Mesenteric fat pad (tissue), 1 donor: ENCODE measurements at regions not wholly inside any gene's neighbourhood (a gene's known extent, or its start where the extent isn't known, plus 50 kb on each side); places are given as distances from the start of the nearest gene placed in this dataset.
"Not testable (repeated sequence)": the region's sequence is repeated elsewhere in the genome, so short reads cannot be mapped to it uniquely, and the experiment has no call there.

Source experiments
- DNase-seq: peaks from one replicate; pipeline ENCODE4 v3.0.0-alpha.2; 2020; ENCODE audit warnings: low spot score
- donor health status: DM: yes; HTN: yes; CAD: no.

DNA sequence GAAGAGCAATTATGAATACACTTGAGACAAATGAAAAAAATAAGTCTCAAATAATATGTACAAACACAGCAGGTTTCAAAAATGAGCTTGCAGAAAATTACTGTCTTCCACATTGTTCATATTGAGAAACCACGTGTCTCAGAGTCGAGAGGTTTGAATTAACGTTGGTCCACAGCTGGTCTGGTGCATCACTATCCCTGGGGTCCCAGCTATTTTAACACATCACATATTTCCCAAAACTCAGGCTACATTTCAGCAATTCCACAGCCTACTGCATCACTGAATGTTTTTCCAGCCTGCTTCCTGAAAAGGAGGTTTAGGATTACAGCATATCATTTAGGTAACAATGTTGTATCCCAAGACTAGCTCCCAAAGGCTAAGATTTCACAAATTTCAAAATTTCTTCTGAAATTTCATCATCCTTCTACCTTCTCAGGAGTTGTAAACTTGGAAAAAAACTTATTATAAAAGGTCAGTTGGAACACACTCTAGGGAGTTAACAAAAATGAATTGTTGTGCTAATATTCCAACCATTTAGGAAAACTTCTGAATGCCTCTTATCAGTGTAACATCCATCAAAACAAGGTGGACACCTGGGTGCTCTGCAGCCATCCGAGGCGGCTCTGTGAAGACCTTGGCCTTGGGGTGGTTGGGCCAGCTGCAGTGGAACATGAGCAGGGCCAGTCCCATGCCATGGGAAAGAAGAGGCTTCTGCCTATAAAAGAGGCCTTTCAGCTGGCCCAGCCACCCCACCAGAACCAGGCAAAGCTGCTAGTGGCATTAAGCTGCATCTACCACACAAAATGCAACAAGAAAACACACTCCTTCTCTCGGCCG lies 198.1 kb upstream of the RBBP8 start:
- DNase-seq, result no peak

DNA sequence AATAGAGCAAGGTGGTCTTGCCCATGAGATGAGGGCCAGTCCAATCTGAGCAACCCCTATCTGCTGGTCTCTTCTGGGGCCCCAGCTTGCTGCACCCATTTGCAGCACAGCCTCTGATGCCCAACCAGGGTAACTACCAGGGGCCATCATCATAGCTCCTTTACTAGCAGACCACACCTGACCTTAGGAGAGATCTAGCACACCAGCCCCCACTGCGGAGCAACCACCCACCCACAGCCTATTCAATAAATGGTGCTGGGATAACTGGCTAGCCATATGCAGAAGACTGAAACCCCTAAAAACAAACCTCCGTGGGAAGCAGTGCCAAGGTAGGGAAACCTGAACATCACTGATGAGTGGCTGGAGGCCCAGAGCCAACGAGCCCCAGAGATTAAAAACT lies 196.1 kb upstream of the RBBP8 start:
- DNase-seq, result no peak

DNA sequence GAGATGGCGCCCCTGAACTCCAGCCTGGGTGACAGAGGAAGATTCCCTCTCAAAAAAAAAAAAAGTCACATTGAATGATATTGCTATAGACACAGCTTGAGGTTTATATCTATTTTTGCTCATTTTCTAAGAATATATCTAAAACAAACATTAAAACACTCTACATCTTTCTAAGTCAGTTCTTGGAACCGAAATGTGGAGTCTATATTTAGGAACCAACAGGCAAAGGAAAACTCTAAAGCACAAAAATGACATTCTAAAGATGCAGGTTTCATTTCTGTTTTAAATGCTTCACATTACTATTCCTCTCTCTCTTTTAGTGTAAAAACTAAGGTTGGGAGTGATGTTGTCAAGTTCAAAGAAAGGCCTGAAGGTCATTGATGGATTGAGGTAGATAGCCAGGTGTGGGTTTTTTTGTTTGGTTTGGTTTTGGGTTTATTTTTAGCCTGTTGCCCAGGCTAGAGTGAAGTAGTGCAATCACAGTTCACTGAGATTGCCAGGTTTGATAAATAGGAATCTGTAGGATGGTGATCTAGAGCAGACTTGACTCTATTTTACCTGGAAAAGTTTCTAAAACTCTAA lies 194.0 kb upstream of the RBBP8 start:
- DNase-seq, result no peak

DNA sequence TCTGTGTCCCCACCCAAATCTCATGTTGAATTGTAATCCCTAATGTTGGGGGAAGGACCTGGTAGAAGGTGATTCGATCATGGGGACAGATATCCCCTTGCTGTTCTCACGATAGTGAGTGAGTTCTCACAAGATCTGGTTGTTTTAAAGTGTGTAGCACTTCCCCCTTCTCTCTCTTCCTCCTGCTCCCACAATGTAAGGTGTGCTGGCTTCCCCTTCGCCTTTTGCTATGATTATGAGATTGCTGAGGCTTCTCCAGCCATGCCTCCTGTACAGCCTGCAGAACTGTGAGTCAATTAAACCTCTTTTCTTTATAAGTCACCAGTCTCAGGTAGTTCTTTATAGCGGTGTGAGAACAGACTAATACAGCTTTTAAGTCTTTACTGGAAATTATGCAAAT lies 193.3 kb upstream of the RBBP8 start:
- DNase-seq, result no peak

DNA sequence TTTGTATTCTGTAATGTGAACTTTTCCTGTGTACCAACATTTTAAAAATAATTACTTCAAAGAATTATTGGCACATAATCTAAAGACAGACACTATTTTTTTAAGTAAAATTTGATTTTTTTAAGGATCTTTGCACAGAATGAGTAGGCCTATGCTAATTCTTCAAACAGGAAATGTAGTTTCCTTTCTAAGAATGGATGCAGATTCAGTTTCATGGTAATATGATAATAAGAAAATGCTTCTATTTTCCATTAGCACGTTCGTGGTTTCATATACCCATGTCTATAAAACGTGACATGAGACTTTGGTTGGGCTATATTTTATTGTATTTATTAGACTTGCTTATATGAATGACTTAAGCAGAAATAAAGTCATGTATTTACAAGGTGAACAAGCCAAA lies 191.8 kb upstream of the RBBP8 start:
- DNase-seq, result no peak

DNA sequence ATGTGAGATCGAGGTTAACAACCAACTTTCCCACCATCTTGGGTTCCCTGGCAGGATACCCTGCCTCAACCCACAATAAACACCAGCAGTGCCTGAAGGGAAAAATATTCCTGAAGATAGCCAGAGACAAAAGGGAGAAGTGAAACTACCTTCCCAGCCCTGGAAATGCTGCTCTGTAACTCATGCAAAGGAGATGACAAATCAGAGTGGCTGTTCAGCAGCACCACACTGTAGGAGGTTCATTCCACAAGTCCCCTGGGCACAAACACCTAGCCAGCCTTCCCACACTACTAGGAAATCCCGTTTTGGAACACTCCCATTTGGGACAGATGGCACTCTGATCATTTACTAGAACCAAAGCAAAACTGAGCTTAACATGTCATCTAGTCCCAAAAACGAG lies 190.7 kb upstream of the RBBP8 start:
- no peak for DNase-seq

DNA sequence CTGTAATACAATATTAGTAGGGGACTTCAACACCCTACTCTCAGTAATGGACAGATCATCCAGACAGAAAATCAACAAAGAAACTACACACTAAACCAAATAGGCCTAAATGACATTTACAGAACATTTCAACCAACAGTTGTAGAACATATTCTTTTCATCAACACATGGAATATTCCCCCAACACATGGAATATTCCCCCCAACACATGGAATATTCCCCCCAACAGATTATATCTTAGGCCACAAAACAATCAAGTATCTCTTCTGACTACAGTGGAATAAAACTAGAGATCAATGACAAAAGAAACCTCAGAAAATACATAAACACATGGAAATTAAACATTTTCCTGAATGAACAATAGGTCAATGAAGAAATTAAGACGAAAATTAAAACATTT lies 187.2 kb upstream of the RBBP8 start:
- no peak for DNase-seq

DNA sequence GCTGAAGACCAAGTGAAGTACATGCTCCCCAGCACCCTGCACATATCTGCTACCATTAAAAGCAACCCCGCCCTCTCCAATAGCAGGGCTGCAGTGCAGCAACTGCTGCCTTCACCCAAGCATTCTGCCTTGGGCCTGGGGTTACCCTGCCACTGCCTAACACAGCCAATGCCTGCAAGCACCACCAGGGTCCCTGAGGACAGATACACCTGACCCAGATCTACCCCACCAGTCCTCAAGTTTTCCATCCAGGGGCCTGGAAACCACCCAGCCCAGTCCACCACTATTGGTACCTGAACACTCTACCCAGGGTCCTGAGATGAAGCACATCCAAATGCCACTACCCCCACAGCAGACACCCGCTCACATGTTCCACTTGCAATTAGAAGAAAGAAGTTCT lies 181.1 kb upstream of the RBBP8 start:
- no peak for DNase-seq

DNA sequence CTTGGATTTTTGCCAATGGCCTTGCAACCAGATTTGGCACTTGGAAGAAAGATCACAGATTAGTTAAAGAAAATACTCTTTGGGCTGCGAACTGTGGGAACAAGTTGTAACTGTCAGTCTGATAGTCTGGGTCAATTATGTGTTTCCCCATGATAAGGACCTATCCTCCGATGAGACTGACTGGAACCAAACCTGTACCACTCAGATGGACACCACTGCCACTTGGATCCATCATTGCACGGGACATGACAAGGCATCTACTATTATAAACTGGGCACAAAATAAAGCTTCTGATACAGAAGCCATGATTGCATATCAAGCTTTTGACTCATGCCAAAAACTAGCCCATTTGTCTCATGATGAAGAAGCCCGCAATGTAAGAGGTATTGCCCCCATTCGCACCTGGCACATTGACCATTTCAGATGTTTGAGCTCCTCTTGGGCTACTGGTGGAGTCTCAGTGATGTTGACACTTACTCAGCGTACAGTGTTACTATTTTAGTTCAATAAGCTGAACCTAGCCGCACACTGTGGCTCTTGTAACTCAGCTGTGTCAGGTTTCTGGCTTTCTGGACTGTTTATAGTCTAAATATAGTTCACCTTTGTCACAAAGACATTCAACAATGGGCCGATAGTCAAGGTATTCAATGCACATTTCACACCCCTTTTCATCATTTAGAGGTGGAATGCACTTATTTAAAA lies 179.8 kb upstream of the RBBP8 start:
- no peak for DNase-seq

DNA sequence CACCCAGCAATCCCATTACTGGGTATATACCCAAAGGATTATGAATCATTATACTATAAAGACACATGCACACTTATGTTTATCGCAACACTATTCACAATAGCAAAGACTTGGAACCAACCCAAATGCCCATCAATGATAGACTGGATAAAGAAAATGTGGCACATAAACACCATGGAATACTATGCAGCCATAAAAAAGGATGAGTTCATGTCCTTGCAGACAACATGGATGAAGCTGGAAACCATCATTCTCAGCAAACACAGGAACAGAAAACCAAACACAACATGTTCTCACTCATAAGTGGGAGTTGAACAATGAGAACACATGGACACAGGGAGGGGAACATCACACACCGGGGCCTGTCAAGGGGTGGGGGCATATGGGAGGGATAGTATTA lies 169.1 kb upstream of the RBBP8 start:
- DNase-seq, result not testable (repeated sequence)

DNA sequence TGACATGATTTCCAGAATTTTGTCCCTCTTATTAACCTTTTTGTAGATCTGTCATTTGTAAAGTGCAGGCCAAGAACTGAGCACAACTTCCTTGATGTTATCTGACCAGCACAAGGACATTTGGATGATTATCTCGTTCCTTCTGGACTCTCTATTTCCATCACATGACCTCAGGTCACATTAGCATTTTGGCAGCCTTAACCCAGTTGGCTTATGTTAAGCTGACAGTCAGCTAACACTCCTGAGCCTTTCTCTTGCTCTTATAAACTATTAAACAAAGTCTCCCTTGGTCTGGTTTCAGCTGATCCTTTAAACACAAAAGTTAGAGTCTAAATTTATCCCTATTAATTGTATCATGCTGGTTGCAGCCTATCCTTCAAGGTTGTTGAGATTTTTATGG lies 167.2 kb upstream of the RBBP8 start:
- DNase-seq, result no peak

DNA sequence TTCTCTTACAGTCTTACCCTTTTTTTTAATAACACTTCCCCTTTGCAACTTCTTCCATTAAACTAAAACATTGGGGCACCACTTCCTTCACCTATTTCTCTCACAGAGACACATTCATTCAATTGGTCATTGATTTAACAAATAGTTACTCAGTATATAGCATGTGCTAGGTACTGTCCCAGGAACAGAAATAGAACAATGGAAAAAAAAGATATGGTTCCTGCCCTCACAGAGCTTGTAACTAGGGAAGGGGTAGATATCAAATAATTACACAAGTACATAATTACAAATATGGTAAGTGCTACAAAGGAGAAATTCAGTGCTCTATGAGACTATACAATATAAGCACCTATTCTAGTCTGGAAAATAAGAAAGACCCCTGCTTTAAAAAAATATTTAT lies 165.5 kb upstream of the RBBP8 start:
- no peak for DNase-seq

DNA sequence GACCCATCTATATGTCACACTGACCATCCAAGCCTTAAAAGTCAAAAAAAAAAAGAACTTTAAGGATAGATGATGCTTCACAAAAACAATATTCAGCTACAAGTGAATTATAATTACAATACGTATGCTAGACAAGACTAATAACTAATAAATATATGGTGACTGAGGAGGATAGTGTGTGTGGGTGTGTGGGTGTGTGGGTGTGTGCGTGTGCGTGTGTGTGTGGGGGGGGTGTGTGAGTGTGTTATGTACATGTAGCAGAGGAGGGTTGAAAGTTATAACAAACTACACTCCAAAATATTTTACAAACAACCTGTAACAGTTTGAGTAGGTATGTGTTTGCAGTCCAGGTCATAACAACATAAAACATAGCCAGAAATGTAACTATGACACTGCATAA lies 159.2 kb upstream of the RBBP8 start:
- no peak for DNase-seq

DNA sequence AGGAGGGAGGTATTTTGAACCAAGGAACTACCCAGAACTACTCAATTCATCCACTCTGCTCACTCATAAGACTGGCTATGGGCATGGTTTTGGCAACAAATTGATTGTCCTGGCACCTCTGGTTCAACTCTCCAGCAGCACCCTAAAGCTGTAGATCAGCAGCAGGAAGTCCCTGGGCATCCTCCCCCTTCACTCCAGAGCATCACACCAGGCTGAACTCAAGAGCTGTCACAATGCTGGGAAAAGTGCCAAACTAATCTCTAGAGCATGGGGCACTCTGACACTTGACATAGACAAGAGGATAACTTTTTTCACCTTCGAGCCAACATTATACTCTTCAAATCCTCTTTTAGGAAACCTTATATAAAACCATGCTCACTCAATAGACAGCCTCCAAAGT lies 154.1 kb upstream of the RBBP8 start:
- DNase-seq, result no peak

DNA sequence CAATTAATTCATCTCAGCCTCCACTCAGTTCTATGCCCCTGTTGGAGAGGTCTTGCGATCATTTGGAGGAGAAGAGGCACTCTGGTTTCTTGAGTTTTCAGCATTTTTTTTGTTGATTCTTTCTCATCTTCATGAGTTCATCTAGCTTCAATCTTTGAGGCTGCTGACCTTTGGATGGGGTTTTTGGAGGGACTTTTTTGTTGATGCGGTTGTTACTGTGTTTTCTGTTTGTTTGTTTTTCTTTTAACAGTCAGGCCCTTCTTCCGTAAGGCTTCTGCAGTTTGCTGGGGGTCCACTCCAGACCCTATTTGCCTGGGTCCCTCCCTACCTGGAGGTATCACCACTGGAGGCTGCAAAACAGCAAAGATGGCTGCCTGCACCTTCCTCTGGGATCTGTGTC lies 149.9 kb upstream of the RBBP8 start:
- DNase-seq, result no peak

DNA sequence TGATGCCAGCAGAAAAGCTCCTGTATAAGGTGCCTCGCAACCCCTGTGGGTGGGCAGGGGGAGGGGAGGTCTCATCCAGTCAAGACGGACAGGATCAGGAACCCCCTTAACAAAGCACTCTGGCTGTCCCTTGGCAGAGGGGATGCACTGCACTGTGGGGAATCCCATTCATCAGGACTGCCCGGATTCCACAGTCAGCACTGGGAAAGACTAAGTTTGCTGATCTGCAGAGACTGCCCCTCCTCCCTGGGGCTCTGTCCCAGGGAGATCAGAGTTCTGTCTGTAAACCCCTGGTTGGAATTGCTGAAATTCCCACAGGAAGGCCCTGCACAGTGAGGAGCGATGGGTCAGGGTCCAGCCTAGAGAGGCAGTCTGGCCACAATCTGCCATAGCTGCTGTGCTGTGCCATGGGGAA lies 149.5 kb upstream of the RBBP8 start:
- DNase-seq, result no peak

DNA sequence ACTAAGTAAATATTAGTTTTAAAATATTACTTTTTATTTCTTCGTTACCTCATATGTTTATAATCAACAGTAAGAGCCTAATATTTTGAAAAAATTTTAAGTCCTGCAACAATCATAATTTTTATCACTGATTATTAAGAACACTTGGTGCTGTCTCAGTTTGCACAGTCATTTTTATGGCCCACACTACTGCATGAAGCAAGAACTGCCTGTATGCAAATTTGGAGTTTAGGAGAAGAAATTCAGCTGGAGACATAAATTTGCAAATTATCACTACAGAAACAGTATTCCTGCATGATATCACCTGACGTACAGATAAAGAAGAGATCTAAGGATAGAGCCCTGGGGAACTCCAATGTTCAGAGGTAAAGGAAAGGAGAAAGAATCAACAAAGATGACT lies 144.1 kb upstream of the RBBP8 start:
- DNase-seq, result no peak

DNA sequence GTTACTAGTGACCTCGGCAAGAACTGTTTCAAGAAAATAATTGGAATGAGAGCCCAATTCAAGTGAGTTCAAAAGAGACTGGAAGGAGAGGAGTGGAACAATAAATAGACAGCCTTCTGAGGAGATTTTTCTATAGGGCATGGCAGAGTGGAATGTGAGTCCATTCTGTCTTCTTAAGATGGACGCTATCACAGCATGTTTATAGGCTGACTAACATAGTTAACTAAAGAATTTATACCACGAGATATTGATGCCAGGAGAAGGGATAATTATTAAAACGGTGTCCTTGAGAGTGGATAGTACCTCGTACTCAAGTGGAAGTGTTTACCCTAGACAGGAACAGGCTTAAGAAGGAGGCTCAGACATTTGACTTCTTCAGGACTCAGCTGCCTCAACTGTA lies 143.5 kb upstream of the RBBP8 start:
- no peak for DNase-seq

DNA sequence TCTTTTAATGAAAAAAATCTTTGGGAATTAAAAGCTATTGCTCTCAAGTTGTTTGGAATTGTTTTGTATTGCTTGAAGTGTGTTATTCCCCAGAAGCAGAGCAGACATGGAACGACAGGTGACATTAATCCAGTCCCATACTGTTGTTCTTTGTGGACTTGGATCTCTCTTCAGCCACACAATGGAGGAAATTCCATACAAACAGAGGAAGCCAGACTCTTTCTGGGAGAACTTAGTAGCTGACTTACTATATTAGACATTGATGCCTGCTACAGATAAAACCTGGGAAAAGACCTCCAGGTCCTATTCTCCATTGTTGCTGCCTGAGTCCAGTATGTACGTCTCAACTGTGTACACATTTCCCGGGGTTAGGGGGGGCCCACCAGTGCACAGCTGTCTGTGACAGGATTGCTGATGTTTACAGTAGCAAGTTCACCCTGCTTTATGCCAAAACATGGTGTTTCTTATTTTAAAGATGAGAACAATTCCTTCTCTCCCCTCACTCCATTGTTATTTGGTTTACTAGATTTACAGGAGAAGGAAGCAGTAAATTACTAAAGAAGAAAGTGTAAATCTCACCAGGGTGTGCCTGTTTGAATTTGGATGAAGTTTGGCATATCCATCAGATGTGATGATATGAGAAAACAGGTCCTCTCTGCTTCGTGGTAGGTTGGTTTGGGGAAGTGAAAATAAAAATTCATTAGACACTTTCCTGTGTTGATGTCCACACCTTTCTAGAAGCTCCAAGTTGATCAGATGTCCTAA lies 142.4 kb upstream of the RBBP8 start:
- DNase-seq, result no peak

DNA sequence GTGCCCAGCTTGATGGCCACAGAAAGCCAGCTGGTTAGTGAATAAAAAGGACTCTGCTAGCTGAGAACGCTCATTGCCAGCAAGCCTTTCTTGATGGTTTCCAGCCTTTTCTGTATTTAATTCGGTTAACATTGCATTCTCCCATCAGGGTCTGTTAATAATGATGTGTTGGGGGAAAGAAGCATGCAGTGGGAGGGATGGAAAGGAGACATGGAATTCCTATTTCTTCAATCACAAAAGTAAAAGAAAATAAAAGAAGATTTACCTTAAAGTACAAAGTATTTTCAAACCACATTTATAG lies 141.9 kb upstream of the RBBP8 start:
- no peak for DNase-seq

DNA sequence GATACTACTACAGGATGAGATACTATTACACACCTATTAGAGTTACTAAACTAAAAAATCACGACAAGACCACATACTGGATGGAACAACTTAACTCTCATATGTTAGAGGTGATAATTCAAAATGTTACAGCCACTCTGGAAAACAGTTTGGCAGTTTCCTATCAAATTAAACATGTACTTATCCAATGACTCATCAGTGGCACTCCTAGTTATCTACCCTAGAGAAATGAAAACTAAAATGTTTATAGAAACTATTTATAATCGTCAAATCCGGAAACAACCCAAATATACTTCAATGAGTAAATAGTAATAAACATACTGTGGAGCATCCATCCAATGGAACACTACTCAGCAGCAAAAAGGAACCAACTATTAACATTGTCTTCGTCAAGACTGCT lies 137.0 kb upstream of the RBBP8 start:
- no peak for DNase-seq

DNA sequence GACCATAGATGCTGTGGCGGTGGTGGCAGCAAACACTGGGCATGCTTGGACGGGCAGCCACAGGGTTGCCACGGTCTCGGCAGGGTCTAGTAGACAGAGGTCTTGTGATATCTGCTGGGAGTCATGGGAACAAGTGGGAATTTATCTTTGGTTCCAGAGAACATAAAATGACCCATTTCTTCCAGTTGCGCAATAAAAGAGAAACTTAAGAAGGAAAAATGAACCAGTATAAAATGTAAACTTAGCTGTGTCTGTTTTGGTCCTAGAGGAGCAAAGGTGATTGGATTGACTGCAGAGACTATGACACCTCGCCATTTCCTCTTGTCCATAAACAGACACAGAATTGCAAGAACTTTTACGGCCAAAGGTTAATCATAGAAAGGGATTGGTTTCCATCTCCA lies 132.6 kb upstream of the RBBP8 start:
- DNase-seq, result no peak
